Calu3 (cell line): ENCODE measurements at regions not wholly inside any gene's neighbourhood (a gene's known extent, or its start where the extent isn't known, plus 50 kb on each side); places are given as distances from the start of the nearest gene placed in this dataset.

Source experiments
- BruUV-seq: library from RNA; stranded (reverse); fragments of 400-500 nt; replicated peaks from 2 replicates; lab custom pipeline; 2021; lab: Mats Ljungman, UMichigan
- CTCF ChIA-PET: fragments of 300-600 bp; sonication (Branson Sonifier 250); formaldehyde crosslinking; loops from one replicate; lab custom pipeline; 2022; ENCODE audit warnings: antibody characterized with exemption; lab: Charles Lee
- DNase-seq: peaks from one replicate; pipeline ENCODE4 v3.0.0; 2022
- H3K27ac Mint-ChIP-seq: one replicate; pipeline ENCODE4 v1.8.0; 2022; ENCODE audit warnings: mixed read lengths; ENCODE audit not compliant: unreplicated experiment
- H3K27me3 Mint-ChIP-seq: one replicate; pipeline ENCODE4 v1.8.0; 2022; ENCODE audit warnings: mixed read lengths; ENCODE audit not compliant: unreplicated experiment
- H3K36me3 Mint-ChIP-seq: one replicate; pipeline ENCODE4 v1.8.0; 2022; ENCODE audit warnings: mild to moderate bottlenecking, moderate library complexity, mixed read lengths; ENCODE audit not compliant: insufficient read depth, unreplicated experiment
- H3K4me1 Mint-ChIP-seq: one replicate; pipeline ENCODE4 v1.8.0; 2022; ENCODE audit warnings: mild to moderate bottlenecking, low read depth, mixed read lengths; ENCODE audit not compliant: unreplicated experiment
- H3K4me3 Mint-ChIP-seq: one replicate; pipeline ENCODE4 v1.8.0; 2022; ENCODE audit warnings: mild to moderate bottlenecking, low read depth, moderate library complexity, mixed read lengths; ENCODE audit not compliant: unreplicated experiment
- H3K9me3 Mint-ChIP-seq: one replicate; pipeline ENCODE4 v1.8.0; 2022; ENCODE audit warnings: low read depth, mixed read lengths; ENCODE audit not compliant: unreplicated experiment
- CTCF ChIP-seq: fragments of 200-600 bp; IDR thresholded peaks from one replicate; pipeline ENCODE4 v1.8.0; 2022; ENCODE audit warnings: antibody characterized with exemption; ENCODE audit not compliant: unreplicated experiment
- intact Hi-C: fragments of 100-400 bp; cut with micrococcal nuclease; formaldehyde crosslinking; loops from one replicate; pipeline ENCODE4 v1.10.0; 2022; ENCODE audit not compliant: unreplicated experiment

GRCh38 chr6:149138089-149138488 lies 179.4 kb upstream of the TAB2 start:
- no peaks in the 10 kb centered on the region for H3K4me1 Mint-ChIP-seq
- BruUV-seq = no TSS peak
- no peak for DNase-seq
- H3K4me3 Mint-ChIP-seq = no peak overlapping the region
- H3K27me3 Mint-ChIP-seq = no peaks in the 10 kb centered on the region
- TF ChIP-seq CTCF = no peak
- no peak overlapping the region for H3K27ac Mint-ChIP-seq
- peaks cover 2% of the 10 kb centered on the region for H3K9me3 Mint-ChIP-seq
- no peaks in the 10 kb centered on the region for H3K36me3 Mint-ChIP-seq
- intact Hi-C loops = no loop called here
- CTCF ChIA-PET = no interaction called here

GRCh38 chr6:149138699-149139294 lies 178.7 kb upstream of the TAB2 start:
- Mint-ChIP-seq H3K4me1 (no peaks in the 10 kb centered on the region), H3K9me3 (no peaks in the 10 kb centered on the region), H3K27ac (no peak overlapping the region), H3K4me3 (no peak overlapping the region), H3K27me3 (no peaks in the 10 kb centered on the region), H3K36me3 (no peaks in the 10 kb centered on the region)
- CTCF ChIA-PET = no interaction called here
- TF ChIP-seq CTCF = no peak
- intact Hi-C loops = no loop called here
- no peak for DNase-seq
- BruUV-seq = no TSS peak

GRCh38 chr6:149139782-149140136 lies 177.8 kb upstream of the TAB2 start:
- H3K9me3 Mint-ChIP-seq = no peaks in the 10 kb centered on the region
- no peaks in the 10 kb centered on the region for H3K4me1 Mint-ChIP-seq
- no peak for DNase-seq
- H3K4me3 Mint-ChIP-seq = no peak overlapping the region
- intact Hi-C loops = no loop called here
- CTCF ChIA-PET = no interaction called here
- no peak overlapping the region for H3K27ac Mint-ChIP-seq
- no peak for TF ChIP-seq CTCF
- no peaks in the 10 kb centered on the region for H3K36me3 Mint-ChIP-seq
- no peaks in the 10 kb centered on the region for H3K27me3 Mint-ChIP-seq
- no TSS peak for BruUV-seq

- no peaks in the 10 kb centered on the region for H3K36me3 Mint-ChIP-seq
Observed at GRCh38 chr6:149140137-149140909, 177.2 kb upstream of the TAB2 start.

More at GRCh38 chr6:149140137-149140909, 177.2 kb upstream of the TAB2 start:
- Mint-ChIP-seq H3K27ac (no peak overlapping the region), H3K27me3 (no peaks in the 10 kb centered on the region), H3K4me1 (no peaks in the 10 kb centered on the region), H3K9me3 (no peaks in the 10 kb centered on the region), H3K4me3 (no peak overlapping the region)
- no peak for DNase-seq
- no TSS peak for BruUV-seq
- CTCF ChIA-PET = no interaction called here
- TF ChIP-seq CTCF = no peak
- intact Hi-C loops = no loop called here
